Heart left ventricle (tissue), 13 donors: ENCODE measurements at regions not wholly inside any gene's neighbourhood (a gene's known extent, or its start where the extent isn't known, plus 50 kb on each side); places are given as distances from the start of the nearest gene placed in this dataset.

ENCODE experiments used
- CTCF ChIP-seq, 12 donors: fragments of 200-600 bp; sonication (generic) in 4 of 12; IDR thresholded peaks; one replicate each; pipeline versions ENCODE4 v1.5.0 to v1.8.0; 2018 to 2022; ENCODE audit warnings: antibody characterized with exemption in 12 of 12, mild to moderate bottlenecking in 5 of 12
- POLR2A ChIP-seq, 2 donors: fragments of 450-650 bp; IDR thresholded peaks; one replicate each; pipeline ENCODE4 v1.6.1; 2017; ENCODE audit warnings: antibody characterized with exemption in 2 of 2, mild to moderate bottlenecking in 2 of 2, moderate library complexity in 2 of 2
- donor health status: ischemic (EF 13 %, LVEDD 7.1; RV severe dilation, severe dysfunction).
- donor health status: DM: no; HTN: yes; CAD: no.
- donor health status: DM: no; HTN: no; CAD: no.
- donor health status: ischemic (EF 25% LVEDD 6.9; RV normal size, moderate dysfunction).
- donor health status: ischemic (EF 25% LVEDD 5.7; RV mildly dilated, moderate dysfunction).
- donor health status: ischemic (EF 35%, LVEDD 5.7; RV mildly dilated, moderate dysfunction).
- donor health status: nonischemic (EF 11% LVEDD 7.7; RV severe dilation, severe dysfunction).
- donor health status: DM: yes; HTN: yes; CAD: no.
- donor health status: PGD.
- donor health status: ischemic (EF 29% LVEDD 5.4; RV normal size, mild dysfunction).
- donor health status: nonischemic (EF 23%, LVEDD 6.1; RV moderate dilation, normal function).

DNA sequence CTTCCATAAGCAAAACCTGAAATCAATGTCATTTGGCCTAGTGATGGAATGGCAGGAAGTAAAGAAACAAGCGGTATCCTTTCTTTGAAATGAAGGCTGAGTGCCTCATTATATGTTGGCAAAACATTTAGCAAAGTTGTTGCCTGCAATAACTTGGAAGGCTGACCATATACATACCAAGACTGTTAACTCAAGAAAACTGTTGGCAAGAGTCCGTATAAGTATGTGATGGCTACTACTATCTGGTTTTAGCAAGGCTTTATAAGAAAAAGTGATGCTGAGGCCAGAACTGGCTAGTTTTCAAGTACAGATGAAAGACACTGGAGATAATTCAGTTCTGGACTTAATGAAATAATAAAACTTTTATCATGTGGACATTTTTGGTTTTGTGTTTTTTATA is 356.2 kb downstream of the ZNF521 start:
- TF ChIP-seq POLR2A (IDR thresholded peaks at IDR 0.05): no peak
- TF ChIP-seq CTCF (IDR thresholded peaks at IDR 0.05): no peak
